ENCODE measurements at regions not wholly inside any gene's neighbourhood (a gene's known extent, or its start where the extent isn't known, plus 50 kb on each side); places are given as distances from the start of the nearest gene placed in this dataset.
"Not testable (repeated sequence)": the region's sequence is repeated elsewhere in the genome, so short reads cannot be mapped to it uniquely, and the experiment has no call there.

DNA sequence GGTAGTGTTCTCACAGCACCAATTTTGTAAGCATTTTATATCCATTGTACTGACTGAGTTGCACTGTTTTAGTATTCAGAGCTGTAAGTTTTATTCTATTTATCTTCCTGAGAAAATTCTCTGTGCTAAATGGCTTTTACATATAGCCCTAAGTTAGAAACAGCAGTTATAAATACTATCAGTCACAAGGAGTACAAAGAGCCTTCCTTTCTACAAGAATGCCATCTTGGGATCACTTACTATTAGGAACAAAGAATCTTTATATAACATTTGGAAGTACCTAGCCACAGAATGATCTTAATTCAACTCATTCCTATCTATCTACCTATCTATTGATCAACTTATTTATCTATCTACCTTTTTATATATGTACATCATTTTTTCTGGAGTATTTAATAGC is 423.9 kb upstream of the RGS18 start:
- TF ChIP-seq, protein P1, sequence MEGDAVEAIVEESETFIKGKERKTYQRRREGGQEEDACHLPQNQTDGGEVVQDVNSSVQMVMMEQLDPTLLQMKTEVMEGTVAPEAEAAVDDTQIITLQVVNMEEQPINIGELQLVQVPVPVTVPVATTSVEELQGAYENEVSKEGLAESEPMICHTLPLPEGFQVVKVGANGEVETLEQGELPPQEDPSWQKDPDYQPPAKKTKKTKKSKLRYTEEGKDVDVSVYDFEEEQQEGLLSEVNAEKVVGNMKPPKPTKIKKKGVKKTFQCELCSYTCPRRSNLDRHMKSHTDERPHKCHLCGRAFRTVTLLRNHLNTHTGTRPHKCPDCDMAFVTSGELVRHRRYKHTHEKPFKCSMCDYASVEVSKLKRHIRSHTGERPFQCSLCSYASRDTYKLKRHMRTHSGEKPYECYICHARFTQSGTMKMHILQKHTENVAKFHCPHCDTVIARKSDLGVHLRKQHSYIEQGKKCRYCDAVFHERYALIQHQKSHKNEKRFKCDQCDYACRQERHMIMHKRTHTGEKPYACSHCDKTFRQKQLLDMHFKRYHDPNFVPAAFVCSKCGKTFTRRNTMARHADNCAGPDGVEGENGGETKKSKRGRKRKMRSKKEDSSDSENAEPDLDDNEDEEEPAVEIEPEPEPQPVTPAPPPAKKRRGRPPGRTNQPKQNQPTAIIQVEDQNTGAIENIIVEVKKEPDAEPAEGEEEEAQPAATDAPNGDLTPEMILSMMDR (IDR thresholded peaks at IDR 0.05; ENCODE audit: extremely low read depth, insufficient read depth, missing control alignments) = no peak
- no peak for DNase-seq (ENCODE audit: low spot score)
- in situ Hi-C loops (cut with MboI; ENCODE audit: low pct_unique_long_range_greater_than_20kb, low sequenced_read_pairs, unreplicated experiment) = no loop called here

DNA sequence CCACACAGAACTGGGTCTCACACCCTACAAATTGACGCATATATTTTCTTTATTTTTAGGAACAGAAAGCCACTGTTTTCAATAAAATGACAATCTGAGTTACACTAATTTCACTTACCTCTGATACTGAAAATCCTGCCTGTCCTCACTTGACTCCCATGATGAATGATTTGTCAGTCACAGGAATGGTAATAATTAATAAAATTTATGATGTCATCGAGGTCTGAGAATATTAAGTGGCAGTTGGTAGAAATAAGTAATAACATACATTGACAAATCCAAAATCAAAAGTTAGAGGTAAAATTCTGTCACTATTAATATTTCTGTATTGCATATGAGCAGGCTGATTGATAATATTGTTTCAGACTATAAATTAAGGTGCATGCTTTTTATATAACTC is 418.7 kb upstream of the RGS18 start:
- no peak for DNase-seq (ENCODE audit: low spot score)
- in situ Hi-C loops (cut with MboI; ENCODE audit: low pct_unique_long_range_greater_than_20kb, low sequenced_read_pairs, unreplicated experiment) = no loop called here
- TF ChIP-seq, protein P1 (IDR thresholded peaks at IDR 0.05; ENCODE audit: extremely low read depth, insufficient read depth, missing control alignments) = no peak

DNA sequence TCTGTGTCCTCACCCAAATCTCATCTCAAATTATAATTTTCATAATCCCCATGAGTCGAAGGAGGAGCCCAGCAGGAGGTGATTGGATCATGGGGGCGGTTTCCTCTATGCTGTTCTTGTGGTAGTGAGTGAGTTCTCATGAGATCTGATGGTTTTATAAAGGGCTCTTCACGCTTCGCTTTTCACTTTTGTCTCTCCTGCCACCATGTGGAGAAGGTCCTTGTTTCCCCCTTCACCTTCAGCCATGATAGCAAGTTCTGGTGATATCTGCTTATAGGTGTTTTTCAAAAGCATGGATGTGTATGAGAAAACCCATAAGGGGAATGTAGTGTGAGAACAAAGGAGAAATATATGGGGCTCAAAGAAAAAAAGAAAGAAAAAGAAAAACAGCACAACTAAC is 405.9 kb upstream of the RGS18 start:
- TF ChIP-seq, protein P1 (IDR thresholded peaks at IDR 0.05; ENCODE audit: extremely low read depth, insufficient read depth, missing control alignments) = no peak
- in situ Hi-C loops (cut with MboI; ENCODE audit: low pct_unique_long_range_greater_than_20kb, low sequenced_read_pairs, unreplicated experiment) = no loop called here
- no peak for DNase-seq (ENCODE audit: low spot score)

DNA sequence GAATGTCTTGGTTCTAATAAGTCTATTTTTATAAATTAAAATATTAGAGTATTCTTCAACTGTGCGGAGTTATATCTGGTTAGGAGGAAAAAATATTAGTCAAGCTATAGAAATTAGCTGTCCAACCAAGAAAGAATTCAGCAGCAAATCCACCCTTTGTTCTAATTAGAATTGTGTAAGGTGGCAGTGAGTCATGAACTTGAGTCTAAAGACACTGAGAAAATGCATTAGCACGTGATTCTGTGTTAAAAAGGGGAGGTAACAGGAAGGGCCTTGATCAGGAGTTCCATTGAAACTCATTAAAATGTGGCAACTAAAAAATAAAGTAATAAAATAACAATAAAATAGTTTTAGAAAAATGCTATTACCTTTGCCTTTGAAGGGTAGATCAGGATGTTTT is 398.2 kb upstream of the RGS18 start:
- TF ChIP-seq, protein P1 (IDR thresholded peaks at IDR 0.05; ENCODE audit: extremely low read depth, insufficient read depth, missing control alignments) = no peak
- DNase-seq (ENCODE audit: low spot score) = no peak
- in situ Hi-C loops (cut with MboI; ENCODE audit: low pct_unique_long_range_greater_than_20kb, low sequenced_read_pairs, unreplicated experiment) = no loop called here

DNA sequence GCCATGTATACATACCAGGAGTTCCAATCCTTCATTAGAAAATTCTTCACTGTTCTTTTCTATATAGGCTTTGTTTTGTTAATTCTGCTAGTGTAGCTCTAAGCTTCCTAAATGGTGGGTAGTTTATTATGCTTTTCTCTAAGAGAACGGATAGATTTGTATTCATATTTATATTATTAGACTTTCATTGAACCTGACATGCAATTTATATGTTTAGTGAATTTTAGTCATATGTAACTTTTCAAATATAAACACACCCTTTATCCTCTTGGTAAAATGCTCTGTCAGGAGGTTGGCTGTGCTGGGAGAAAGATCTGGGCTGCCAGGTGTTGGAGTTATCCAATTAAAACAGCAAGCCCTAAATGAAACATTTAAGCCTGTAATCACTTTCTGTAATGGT is 369.7 kb upstream of the RGS18 start:
- in situ Hi-C loops (cut with MboI; ENCODE audit: low pct_unique_long_range_greater_than_20kb, low sequenced_read_pairs, unreplicated experiment) = no loop called here
- TF ChIP-seq, protein P1 (IDR thresholded peaks at IDR 0.05; ENCODE audit: extremely low read depth, insufficient read depth, missing control alignments) = no peak
- DNase-seq (ENCODE audit: low spot score) = no peak

DNA sequence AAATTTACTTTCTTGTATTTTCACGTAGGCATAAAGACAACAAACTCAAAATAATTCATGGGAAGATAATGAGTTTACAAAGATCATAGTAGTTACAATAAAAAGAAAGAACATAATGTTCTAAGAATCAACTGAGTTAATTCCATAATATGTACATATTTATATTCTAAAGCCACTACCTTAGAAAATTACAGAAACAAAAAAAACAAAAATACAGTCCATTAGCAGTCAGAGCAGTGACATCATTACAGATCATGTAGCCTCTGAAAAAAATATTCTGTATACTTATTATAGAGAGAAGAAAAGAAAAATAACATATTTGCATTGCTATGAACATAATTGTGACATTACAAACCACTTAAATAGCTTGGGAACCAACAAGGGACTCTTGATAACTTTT is 360.1 kb upstream of the RGS18 start:
- DNase-seq (ENCODE audit: low spot score) = no peak
- TF ChIP-seq, protein P1 (IDR thresholded peaks at IDR 0.05; ENCODE audit: extremely low read depth, insufficient read depth, missing control alignments) = no peak
- in situ Hi-C loops (cut with MboI; ENCODE audit: low pct_unique_long_range_greater_than_20kb, low sequenced_read_pairs, unreplicated experiment) = no loop called here

DNA sequence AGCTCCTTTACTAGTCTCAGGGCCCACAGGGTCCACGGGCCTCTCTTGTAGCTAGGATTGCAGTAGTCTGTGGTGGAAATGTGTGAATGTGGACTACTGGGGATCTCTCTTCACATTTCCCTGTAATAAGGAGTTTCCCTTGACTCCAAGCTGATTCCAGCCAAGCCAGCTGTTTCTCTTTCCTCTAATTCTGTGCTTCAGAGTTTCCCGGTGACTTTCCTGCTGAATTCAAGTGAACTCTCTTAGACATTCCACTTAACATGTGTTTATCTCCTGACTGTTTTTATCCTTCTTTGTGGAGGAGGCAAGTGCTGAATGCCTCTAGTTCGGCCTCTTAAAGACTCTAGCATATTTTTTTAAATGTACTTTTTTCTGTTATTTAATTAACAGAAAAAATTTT is 354.0 kb upstream of the RGS18 start:
- in situ Hi-C loops (cut with MboI; ENCODE audit: low pct_unique_long_range_greater_than_20kb, low sequenced_read_pairs, unreplicated experiment) = no loop called here
- TF ChIP-seq, protein P1 (IDR thresholded peaks at IDR 0.05; ENCODE audit: extremely low read depth, insufficient read depth, missing control alignments) = no peak
- DNase-seq (ENCODE audit: low spot score) = no peak

DNA sequence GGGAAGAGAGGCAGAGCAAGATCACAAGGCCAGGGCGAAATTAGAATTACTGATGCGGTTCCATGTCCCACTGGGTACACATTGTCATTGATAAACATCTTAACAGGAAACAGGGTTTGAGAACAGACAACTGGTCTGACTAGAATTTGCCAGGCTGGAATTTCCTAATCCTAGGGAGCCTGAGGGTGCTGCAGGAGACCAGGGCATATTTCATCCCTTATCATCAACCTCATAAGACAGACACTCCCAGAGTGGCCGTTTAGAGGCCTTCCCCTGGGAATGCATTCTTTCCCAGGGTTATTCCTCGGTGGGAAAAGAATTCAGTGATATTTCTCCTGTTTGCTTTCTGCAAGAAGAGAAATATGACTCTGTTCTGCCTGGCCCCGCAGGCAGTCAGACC is 344.7 kb upstream of the RGS18 start:
- DNase-seq (ENCODE audit: low spot score); in situ Hi-C loops (cut with MboI; ENCODE audit: low pct_unique_long_range_greater_than_20kb, low sequenced_read_pairs, unreplicated experiment): not testable (repeated sequence)

All from GM13977 (cell line).